GM12878 (cell line): ENCODE measurements at regions not wholly inside any gene's neighbourhood (a gene's known extent, or its start where the extent isn't known, plus 50 kb on each side); places are given as distances from the start of the nearest gene placed in this dataset.

ENCODE experiments used
- CBX5 ChIP-seq: sonication (generic); IDR thresholded peaks from 2 replicates; pipeline ENCODE4 v1.6.1; 2016; ENCODE audit warnings: low read depth, moderate library complexity, mild to moderate bottlenecking, inconsistent platforms
- ELK1 ChIP-seq: IDR thresholded peaks from 2 replicates; pipeline ENCODE4 v1.6.1; 2012; ENCODE audit warnings: low read depth, low read length, improper control_type of control experiment
- EZH2 ChIP-seq: IDR thresholded peaks from 2 replicates; pipeline ENCODE4 v1.6.1; 2012; ENCODE audit warnings: low read depth, mild to moderate bottlenecking, control low read depth, inconsistent platforms, low read length, borderline replicate concordance; ENCODE audit not compliant: control insufficient read depth
- IKZF1 ChIP-seq: fragments of 450-650 bp; conservative IDR thresholded peaks from 2 replicates; pipeline ENCODE4 v1.6.1; 2017; ENCODE audit warnings: antibody characterized with exemption, mild to moderate bottlenecking
- MLLT1 ChIP-seq: fragments of 450-650 bp; IDR thresholded peaks from 2 replicates; pipeline ENCODE4 v1.6.1; 2016; ENCODE audit warnings: mild to moderate bottlenecking
- NFYB ChIP-seq: IDR thresholded peaks from 2 replicates; pipeline ENCODE4 v1.6.1; 2011; ENCODE audit warnings: low read depth, mild to moderate bottlenecking, low read length, improper control_type of control experiment, moderate library complexity; ENCODE audit not compliant: insufficient read depth
- NRF1 ChIP-seq: conservative IDR thresholded peaks from 2 replicates; pipeline ENCODE4 v1.6.1; 2011; ENCODE audit warnings: mild to moderate bottlenecking, low read depth, low read length, improper control_type of control experiment
- POLR2AphosphoS5 ChIP-seq: IDR thresholded peaks from 2 replicates; pipeline ENCODE4 v1.6.1; 2011; ENCODE audit warnings: mild to moderate bottlenecking, low read length, inconsistent platforms
- PRDM15 ChIP-seq: fragments of 450-650 bp; formaldehyde crosslinking; IDR thresholded peaks from 2 replicates; pipeline ENCODE4 v1.4.0; 2020; ENCODE audit warnings: mild to moderate bottlenecking, moderate library complexity
- RB1 ChIP-seq: fragments of 450-650 bp; formaldehyde crosslinking; IDR thresholded peaks from 2 replicates; pipeline ENCODE4 v1.6.1; 2017; ENCODE audit warnings: mild to moderate bottlenecking, borderline replicate concordance
- SKIL ChIP-seq: fragments of 450-650 bp; IDR thresholded peaks from 2 replicates; pipeline ENCODE4 v1.6.1; 2017; ENCODE audit warnings: mild to moderate bottlenecking, low read depth, inconsistent platforms; ENCODE audit not compliant: poor library complexity, severe bottlenecking
- SRF ChIP-seq, 2 experiments: IDR thresholded peaks; 2 replicates each; pipeline ENCODE4 v1.6.1; 2011; ENCODE audit warnings: low read depth in 2 of 2, low read length in 2 of 2, mild to moderate bottlenecking in 1 of 2, moderate library complexity in 1 of 2
- TBL1XR1 ChIP-seq: IDR thresholded peaks from 2 replicates; pipeline ENCODE4 v1.6.1; 2012; ENCODE audit warnings: low read depth, low read length, improper control_type of control experiment
- TCF12 ChIP-seq: IDR thresholded peaks from 2 replicates; pipeline ENCODE4 v1.6.1; 2011; ENCODE audit warnings: low read depth, mild to moderate bottlenecking, low read length
- TCF7 ChIP-seq: IDR thresholded peaks from 2 replicates; pipeline ENCODE4 v1.6.1; 2014; ENCODE audit warnings: antibody characterized with exemption, borderline replicate concordance
- ZNF384 ChIP-seq: IDR thresholded peaks from 2 replicates; pipeline ENCODE4 v1.6.1; 2012; ENCODE audit warnings: low read depth, mild to moderate bottlenecking, low read length, improper control_type of control experiment, borderline replicate concordance
- TF ChIP-seq, protein P1 (sequence below): IDR thresholded peaks from 2 replicates; pipeline ENCODE4 v1.6.1; 2011; ENCODE audit warnings: borderline replicate concordance, low read depth, mild to moderate bottlenecking, moderate library complexity, low read length; ENCODE audit not compliant: insufficient read depth, poor library complexity, severe bottlenecking

GRCh38 chr17:72392056-72393010 lies 271.5 kb downstream of the SOX9 start (continued):
- TF ChIP-seq SRF (IDR thresholded peaks at IDR 0.05; ENCODE audit: low read depth in 2 of 2, low read length in 2 of 2) (no peak), RB1 (no peak), PRDM15 (CRISPR knock-in tag) (no peak), MLLT1 (peak; percentile 66), NRF1 (no peak), TBL1XR1 (peak; percentile 50; the same call in 1 of the 2 replicates), POLR2AphosphoS5 (0 out of 2 replicates have a peak, but pooled peaks have one; percentile 61), TCF12 (peak; percentile 37; the same call in 1 of the 2 replicates), IKZF1 (peak; percentile 67), TCF7 (no peak), EZH2 (no peak), ELK1 (no peak), SKIL (peak; percentile 48), CBX5 (peak; percentile 51; the same call in 1 of the 2 replicates), ZNF384 (peak; percentile 96), NFYB (0 out of 2 replicates have a peak, but pooled peaks have one; percentile 7)
- TF ChIP-seq, protein P1, sequence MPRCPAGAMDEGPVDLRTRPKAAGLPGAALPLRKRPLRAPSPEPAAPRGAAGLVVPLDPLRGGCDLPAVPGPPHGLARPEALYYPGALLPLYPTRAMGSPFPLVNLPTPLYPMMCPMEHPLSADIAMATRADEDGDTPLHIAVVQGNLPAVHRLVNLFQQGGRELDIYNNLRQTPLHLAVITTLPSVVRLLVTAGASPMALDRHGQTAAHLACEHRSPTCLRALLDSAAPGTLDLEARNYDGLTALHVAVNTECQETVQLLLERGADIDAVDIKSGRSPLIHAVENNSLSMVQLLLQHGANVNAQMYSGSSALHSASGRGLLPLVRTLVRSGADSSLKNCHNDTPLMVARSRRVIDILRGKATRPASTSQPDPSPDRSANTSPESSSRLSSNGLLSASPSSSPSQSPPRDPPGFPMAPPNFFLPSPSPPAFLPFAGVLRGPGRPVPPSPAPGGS, result peak; percentile 62
